ENCODE measurements at regions not wholly inside any gene's neighbourhood (a gene's known extent, or its start where the extent isn't known, plus 50 kb on each side); places are given as distances from the start of the nearest gene placed in this dataset.

DNA sequence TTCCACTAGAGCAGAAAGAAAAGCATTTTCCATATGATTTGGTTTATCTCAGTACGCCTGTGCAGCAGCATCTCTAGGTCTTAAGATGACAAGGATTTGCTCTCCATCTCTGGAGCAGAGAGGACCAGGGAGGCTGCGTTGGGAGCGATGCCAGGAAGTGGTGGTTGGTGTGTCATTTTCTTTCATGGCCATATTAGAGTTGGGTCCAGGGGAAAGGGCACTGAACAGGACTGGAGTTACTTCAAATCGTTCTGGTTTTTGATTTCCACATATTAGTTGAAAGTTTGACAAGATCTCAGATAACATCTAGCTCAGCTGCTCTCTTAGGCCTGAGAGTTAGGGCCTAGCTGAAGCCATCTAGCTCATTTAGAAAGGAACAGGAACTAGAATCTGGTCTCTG is 157.7 kb downstream of the ADAMTS15 start:
- TF ChIP-seq EZH2 (IDR thresholded peaks at IDR 0.05) (no peak), POLR2AphosphoS5 (IDR thresholded peaks at IDR 0.05; ENCODE audit: borderline replicate concordance, low read depth, low read length) (no peak), FOXP2 (optimal IDR thresholded peaks at IDR 0.05; ENCODE audit: control extremely low read depth, extremely low read length, insufficient read depth) (no peak)
